NCI-H187 treated with DMSO at 0.1 percent for 48 hours (cell line): ENCODE measurements at regions not wholly inside any gene's neighbourhood (a gene's known extent, or its start where the extent isn't known, plus 50 kb on each side); places are given as distances from the start of the nearest gene placed in this dataset.
"Not testable (repeated sequence)": the region's sequence is repeated elsewhere in the genome, so short reads cannot be mapped to it uniquely, and the experiment has no call there.

Experiments used
- DNase-seq: peaks from one replicate; lab custom pipeline; 2025; lab: John Stamatoyannopoulos, UW

DNA sequence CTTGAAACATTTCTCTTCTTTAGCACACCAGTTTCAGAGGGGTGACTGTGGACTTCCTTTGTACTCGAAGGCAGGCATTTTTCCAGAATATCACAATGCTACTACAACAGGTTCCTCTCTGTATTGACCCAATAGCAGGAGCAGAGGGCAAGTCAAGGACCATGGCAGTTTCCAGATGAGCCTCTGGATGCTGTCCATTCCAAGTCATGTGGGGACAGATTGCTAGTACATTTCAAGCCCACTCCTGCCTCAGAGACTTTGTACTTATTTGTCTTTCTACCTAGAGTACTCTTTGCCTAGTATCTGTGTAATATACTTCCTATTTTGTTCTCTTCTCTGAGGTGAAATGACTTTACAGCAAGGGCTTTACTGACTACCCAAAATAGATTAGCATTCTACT, 373.9 kb downstream of the PIK3C3 start:
- DNase-seq: no peak

DNA sequence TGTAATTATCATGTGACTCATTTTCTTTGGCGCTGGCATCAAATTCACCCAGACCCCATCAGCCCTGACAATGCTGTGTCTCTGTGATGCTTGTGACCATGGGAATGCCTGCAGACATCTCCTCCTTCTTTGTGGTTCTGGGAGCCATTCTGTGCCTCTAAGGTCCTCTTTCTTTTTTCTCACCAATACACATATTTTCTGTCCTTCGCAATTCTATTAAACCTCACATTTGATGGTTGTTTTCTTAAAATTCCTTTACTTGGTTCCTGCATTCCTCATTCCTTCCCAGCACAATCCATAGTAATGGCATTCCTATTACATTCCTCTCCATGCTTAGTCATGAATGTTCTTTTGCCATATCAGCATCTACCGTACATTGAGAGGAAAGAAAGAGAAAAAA, 375.3 kb downstream of the PIK3C3 start:
- no peak for DNase-seq

GRCh38 chr18:42333558-42333957, 378.5 kb downstream of the PIK3C3 start:
- DNase-seq: no peak

GRCh38 chr18:42334931-42335330, 379.9 kb downstream of the PIK3C3 start:
- no peak for DNase-seq

- DNase-seq: no peak
Measured at GRCh38 chr18:42336139-42336538, 381.1 kb downstream of the PIK3C3 start.

- not testable (repeated sequence) for DNase-seq
Measured at GRCh38 chr18:42337337-42337736, 382.3 kb downstream of the PIK3C3 start.

DNA sequence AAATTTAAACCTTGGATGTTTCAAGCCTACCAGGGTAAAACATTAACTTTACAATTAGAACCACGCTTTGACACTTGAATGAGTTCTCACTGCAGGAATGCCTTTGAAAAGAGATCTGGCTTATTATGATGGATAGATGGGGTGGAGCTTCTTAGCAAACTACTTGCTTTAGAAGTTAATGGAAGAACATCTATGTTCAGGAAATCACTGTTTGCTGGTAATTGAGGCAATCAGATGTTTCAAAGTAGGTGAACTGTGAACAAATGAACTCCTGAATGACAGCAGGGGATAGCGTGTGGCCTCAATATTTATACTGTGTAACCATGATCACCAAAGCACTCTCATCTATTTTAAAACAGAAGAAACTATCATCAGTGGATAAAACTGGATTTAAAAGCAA, 383.6 kb downstream of the PIK3C3 start:
- no peak for DNase-seq

GRCh38 chr18:42339372-42339771, 384.3 kb downstream of the PIK3C3 start:
- no peak for DNase-seq

DNA sequence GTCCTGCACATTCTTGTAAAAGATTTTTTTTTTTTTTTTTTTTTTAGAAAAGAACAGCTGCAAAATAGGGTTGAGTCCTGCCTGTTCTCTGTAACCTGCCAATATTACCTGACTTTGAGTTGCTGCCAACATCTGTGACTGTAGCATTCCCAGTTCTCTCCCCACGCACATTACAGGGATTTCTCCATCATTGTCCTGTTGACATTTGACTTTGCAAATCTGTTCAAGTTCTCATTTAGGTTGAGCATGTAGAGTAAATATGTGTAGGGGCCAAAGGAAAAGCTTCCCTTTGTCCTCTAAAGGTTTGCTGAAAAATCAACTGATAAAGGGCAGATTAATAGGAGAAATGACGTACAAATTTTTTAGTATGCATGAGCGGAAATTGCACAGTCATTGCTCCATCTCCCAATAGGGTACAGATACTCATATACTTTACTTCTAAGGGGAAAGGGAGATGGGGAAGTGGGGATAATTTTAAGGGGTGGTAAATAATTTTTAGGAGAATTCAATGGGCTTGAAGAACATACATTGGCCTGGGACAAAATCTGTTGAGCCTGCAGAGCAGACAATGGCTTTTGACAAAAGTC, 385.5 kb downstream of the PIK3C3 start:
- no peak for DNase-seq

DNA sequence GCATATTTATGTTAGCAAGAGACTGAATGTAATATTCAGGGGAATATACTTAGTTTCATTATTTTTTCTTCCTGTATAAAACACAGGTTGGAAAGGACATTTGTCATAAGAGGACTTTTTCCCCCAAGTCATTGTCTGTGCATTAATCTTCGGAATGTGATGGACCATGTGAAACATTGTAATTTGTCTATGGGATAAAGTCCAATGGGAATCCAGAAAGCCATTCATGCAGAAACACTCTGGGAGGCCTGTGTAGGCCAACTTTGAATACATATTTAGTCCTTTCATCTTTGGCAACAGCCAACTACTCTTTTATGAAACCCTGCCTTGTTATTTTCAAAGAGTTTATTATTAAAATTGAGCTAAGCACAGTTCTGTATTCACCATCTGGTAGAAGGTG, 386.4 kb downstream of the PIK3C3 start:
- no peak for DNase-seq

- DNase-seq: no peak
Measured at GRCh38 chr18:42348722-42349121, 393.7 kb downstream of the PIK3C3 start.

- DNase-seq: no peak
Measured at GRCh38 chr18:42351455-42351854, 396.4 kb downstream of the PIK3C3 start.

GRCh38 chr18:42360716-42361115, 405.7 kb downstream of the PIK3C3 start:
- DNase-seq: no peak

GRCh38 chr18:42363446-42364441, 408.7 kb downstream of the PIK3C3 start:
- no peak for DNase-seq

DNA sequence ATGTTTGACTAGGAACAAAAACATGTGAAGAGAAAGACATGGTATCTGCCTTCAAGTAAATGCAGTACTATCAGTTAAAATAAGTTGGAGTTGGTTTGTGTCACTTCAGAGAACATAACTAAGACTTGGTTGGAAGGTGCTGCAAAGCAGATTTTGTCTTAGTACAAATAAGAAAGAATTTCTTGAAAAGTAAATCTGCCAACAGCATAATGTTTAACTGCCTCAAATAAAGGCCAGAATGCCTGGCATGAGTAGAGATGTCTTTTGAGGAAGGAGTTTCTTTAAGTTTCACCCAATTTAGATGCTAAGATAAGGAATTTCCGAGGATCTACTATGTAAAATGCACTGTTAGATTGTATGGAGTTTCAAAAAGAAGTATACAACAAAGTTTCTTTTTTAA, 409.7 kb downstream of the PIK3C3 start:
- DNase-seq: no peak

DNA sequence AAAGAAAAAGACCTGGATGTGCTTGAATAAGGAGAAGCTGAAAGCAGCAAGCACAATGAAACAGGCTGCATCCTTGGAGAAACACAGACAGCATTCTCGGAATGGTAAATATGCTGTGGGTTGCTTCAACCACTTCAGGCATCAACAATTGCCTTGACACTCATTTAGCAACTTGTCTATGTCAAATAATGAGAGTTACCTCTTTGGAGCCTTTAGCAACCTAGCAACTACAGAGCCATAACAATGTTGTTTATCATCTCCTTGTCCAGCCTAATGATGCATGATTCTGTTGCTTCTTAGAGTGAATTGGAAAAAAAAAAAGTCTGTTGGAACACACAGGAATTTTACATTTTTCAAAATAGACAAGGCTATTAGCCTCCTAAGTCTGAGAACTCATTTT, 410.6 kb downstream of the PIK3C3 start:
- no peak for DNase-seq

DNA sequence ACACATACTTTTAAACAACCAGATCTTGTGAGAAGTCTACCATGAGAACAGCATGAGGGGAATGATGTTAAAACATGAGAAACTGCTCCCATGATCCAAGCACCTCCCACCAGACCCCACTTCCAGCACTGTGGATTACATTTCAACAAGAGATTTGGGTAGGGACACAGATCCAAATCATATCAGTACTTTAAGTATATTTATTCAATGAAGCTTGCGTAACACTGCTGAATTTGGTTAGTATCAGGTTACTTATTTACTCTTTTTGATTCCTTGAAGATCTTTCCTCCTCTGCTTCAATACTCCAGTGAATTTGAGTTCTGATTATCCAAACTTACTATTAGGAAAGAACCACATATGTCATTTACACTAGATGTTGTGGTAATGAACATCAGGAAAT, 418.6 kb downstream of the PIK3C3 start:
- no peak for DNase-seq

- DNase-seq: no peak
Measured at GRCh38 chr18:42374961-42375360, 419.9 kb downstream of the PIK3C3 start.

DNA sequence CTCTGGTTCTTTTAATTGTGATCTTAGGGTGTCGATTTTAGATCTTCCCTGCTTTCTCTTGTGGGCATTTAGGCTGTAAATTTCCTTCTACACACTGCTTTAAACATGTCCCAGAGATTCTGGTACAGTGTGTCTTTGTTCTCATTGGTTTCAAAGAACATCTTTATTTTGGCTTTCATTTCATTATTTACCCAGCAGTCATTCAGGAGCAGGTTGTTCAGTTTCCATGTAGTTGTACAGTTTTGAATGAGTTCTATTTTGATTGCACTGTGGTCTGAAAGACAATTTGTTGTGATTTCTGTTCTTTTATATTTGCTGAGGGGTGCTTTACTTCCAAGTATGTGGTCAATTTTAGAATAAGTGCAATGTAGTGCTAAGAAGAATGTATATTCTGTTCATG, 423.8 kb downstream of the PIK3C3 start:
- DNase-seq: not testable (repeated sequence)

GRCh38 chr18:42381236-42381635, 426.2 kb downstream of the PIK3C3 start:
- DNase-seq: not testable (repeated sequence)

DNA sequence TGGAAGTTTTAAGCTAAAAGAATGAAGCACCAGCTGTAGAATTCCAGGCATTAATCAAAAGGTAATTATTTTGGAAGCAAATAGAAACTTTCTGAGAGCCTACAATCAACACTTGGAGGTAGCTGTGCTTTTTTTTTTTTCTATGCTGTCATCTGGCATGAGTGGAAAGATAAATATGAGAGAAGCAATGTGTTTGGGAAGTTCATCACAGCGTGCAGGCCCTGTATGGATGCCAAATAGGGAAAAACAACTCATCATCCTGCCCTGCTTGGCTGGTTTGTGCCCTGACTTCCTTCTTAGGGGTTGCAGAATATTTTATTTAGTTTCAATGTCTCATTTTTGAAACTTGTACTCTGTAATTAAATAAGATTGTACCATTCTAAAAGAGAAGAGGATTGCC, 437.4 kb downstream of the PIK3C3 start:
- no peak for DNase-seq

DNA sequence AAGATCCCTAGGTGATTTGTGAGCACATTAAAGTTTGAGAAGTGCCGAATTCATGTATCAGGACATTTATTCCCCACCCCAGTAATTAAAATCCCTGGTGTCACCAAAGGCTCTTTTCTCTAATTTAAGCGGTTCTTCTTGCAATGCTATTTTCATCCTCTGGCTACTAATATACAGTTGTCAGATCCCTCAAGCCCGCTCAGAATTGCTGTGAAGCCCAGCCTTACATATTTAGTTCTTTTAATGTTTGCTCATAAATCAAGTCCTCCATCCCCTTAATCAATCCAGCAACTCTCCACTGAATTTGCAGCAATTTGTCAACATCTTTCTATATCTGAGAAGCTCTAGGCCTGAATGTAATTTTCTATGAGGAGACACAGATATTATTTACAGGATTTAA, 437.9 kb downstream of the PIK3C3 start:
- DNase-seq: no peak

- DNase-seq: no peak
Measured at GRCh38 chr18:42394238-42394637, 439.2 kb downstream of the PIK3C3 start.
